SK-N-MC (cell line): ENCODE measurements at regions not wholly inside any gene's neighbourhood (a gene's known extent, or its start where the extent isn't known, plus 50 kb on each side); places are given as distances from the start of the nearest gene placed in this dataset.

Experiments used
- DNase-seq: peaks from one replicate; pipeline ENCODE4 v3.0.0-alpha.2; 2011; ENCODE audit warnings: low read depth, low spot score
- H3K27ac ChIP-seq: fragments of 200-600 bp; sonication (generic); 2 replicates; pipeline ENCODE4 v1.5.1; 2016; ENCODE audit warnings: mixed run types
- H3K36me3 ChIP-seq: fragments of 200-600 bp; sonication (generic); 2 replicates; pipeline ENCODE4 v1.6.1; 2017; ENCODE audit warnings: antibody characterized with exemption, low read length, mixed read lengths; ENCODE audit not compliant: insufficient read depth
- H3K4me3 ChIP-seq: fragments of 200-600 bp; sonication (generic); 2 replicates; pipeline ENCODE4 v1.5.1; 2016
- H3K9ac ChIP-seq: fragments of 200-600 bp; sonication (generic); 2 replicates; pipeline ENCODE4 v1.8.0; 2017; ENCODE audit warnings: mixed run types, mixed read lengths; ENCODE audit not compliant: insufficient read length
- H3K9me3 ChIP-seq: fragments of 200-600 bp; sonication (generic); 2 replicates; pipeline ENCODE4 v1.6.1; 2017; ENCODE audit warnings: low read depth, mild to moderate bottlenecking, antibody characterized with exemption, low read length, moderate library complexity, mixed read lengths
- EZH2 ChIP-seq: fragments of 200-600 bp; sonication (generic); IDR thresholded peaks from one replicate; pipeline ENCODE4 v1.6.1; 2017; ENCODE audit warnings: antibody characterized with exemption
- FOXP2 ChIP-seq: optimal IDR thresholded peaks from 2 replicates; pipeline ENCODE3; 2011; ENCODE audit warnings: mild to moderate bottlenecking, moderate library complexity; ENCODE audit not compliant: insufficient read depth; ENCODE audit errors: extremely low read length, control extremely low read depth
- POLR2AphosphoS5 ChIP-seq: IDR thresholded peaks from 2 replicates; pipeline ENCODE4 v1.6.1; 2012; ENCODE audit warnings: mild to moderate bottlenecking, low read depth, low read length, borderline replicate concordance

DNA sequence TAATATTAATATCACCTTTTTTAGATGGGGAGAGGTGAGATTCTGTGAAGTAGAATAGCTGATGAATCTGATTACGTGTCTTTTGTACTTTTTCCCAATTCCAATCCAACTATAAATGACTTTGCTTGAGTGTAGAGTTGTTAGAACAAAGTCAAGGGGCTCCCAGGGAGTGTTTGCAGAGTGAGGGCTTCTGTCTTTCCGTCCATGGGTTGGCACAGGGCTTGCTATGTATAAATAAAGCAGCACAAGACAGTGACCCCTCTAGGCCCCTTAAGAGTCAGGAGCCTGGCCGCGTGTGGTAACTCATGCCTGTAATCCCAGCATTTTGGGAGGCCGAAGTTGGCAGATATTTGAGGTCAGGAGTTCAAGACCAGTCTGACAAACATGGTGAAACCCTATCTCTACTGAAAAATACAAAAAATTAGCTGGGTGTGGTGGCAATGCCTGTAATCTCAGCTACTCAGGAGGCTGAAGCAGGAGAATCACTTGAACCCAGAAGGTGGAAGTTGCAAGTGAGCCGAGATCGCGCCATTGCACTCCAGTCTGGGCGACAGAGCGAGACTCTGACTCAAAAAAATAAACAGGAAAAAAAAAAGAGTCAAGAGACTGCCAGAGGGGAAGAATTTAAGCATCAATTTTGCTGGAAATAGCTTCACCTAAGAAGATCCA, 127.9 kb upstream of the HS3ST3A1 start:
- no peak overlapping the region for H3K9ac ChIP-seq
- no peaks in the 10 kb centered on the region for H3K9me3 ChIP-seq
- no peak overlapping the region for H3K4me3 ChIP-seq
- no peak for DNase-seq
- no peak overlapping the region for H3K27ac ChIP-seq
- H3K36me3 ChIP-seq, result no peaks in the 10 kb centered on the region
- no peak for TF ChIP-seq EZH2
- TF ChIP-seq FOXP2, result no peak
- TF ChIP-seq POLR2AphosphoS5, result no peak

DNA sequence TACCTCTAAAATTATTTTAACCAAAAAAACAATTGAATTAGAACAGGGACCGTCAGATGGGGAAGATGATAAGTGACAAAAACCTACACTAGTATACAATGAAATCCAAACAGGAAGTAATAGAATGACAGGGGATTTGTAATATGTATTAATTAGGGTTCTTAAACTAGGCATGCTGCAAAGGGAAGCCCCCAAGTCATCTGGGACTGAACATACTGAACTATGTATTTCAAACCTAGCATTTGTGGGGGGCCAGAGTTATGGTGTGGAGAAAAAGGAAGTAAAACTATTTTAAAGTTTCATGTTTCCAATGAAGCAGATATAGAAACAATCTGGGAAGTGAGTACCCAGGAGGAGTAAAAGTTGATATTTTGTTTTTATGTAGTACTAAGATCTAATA, 133.2 kb upstream of the HS3ST3A1 start:
- Histone ChIP-seq H3K36me3 (no peaks in the 10 kb centered on the region), H3K27ac (no peak overlapping the region), H3K9me3 (no peaks in the 10 kb centered on the region), H3K9ac (no peak overlapping the region), H3K4me3 (no peak overlapping the region)
- no peak for TF ChIP-seq EZH2
- no peak for TF ChIP-seq POLR2AphosphoS5
- TF ChIP-seq FOXP2, result no peak
- DNase-seq, result no peak

DNA sequence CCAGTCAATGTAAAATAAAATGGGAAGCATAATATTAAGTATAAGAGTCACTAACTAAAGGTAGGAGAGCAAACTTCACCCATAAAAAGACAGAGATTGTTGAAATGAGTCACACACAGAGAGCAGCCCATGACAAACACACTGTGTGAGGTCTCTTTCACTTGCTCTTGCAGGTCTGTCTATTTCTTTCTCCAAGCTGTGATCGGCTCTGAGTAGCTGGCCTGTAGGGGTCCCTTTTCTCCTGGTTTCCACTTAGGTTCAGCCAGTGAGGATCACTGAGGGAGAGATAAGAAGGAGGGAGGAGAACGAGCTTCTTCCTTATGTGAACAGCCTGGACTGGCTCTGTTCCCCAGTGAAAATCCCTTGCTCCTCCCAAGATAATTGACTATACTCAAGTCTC, 133.7 kb upstream of the HS3ST3A1 start:
- Histone ChIP-seq H3K4me3 (no peak overlapping the region), H3K27ac (0 out of 2 replicates have a peak overlapping the region, but pooled peaks have one; percentile 21), H3K9me3 (no peaks in the 10 kb centered on the region), H3K9ac (no peak overlapping the region), H3K36me3 (no peaks in the 10 kb centered on the region)
- no peak for TF ChIP-seq POLR2AphosphoS5
- no peak for TF ChIP-seq FOXP2
- no peak for TF ChIP-seq EZH2
- no peak for DNase-seq

DNA sequence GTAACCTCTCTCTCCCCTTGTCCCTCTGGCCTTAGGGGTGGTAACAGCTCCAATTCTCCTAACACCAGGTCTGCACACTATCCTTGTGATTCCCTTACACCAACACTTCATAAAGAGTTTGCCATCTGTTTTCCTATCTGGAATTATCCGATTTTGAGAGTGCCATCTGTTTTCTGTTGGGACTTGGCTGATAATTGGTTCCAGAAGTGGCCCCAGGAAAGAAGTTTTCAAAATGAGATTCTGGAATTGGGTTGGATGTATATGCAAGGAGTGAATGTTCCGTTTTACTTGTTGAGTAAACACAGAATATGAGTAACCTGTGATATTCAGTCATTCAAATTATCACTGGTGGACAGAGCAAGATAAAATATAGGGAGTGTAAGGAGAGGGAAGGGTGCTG, 134.1 kb upstream of the HS3ST3A1 start:
- H3K36me3 ChIP-seq, result no peaks in the 10 kb centered on the region
- peak overlapping the region; percentile 30; the same call in 1 of the 2 replicates for H3K4me3 ChIP-seq
- no peaks in the 10 kb centered on the region for H3K9me3 ChIP-seq
- no peak overlapping the region for H3K9ac ChIP-seq
- peak; percentile 24 for DNase-seq
- TF ChIP-seq POLR2AphosphoS5, result no peak
- no peak for TF ChIP-seq EZH2
- TF ChIP-seq FOXP2, result no peak
- H3K27ac ChIP-seq, result 0 out of 2 replicates have a peak overlapping the region, but pooled peaks have one; percentile 21

DNA sequence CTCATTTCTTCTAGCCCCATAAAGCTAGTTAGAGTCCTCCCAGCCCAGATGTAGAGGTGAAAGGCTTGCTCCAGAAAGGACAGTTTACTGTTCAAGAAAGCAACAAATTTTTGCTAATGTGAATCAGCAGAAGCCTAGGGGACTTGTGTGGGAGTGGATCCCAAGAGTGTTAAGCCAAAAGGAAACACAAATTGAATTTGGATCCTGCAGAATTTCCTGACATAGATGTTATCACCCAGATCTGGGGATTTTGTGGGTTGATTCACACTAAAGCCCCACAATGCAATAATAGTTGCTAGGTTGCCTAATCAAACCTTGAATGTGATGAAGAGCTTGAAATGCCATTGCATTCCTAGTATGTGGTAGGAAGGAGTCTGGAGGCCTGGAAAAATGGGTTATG, 135.2 kb upstream of the HS3ST3A1 start:
- H3K4me3 ChIP-seq, result no peak overlapping the region
- TF ChIP-seq EZH2, result no peak
- no peak for TF ChIP-seq POLR2AphosphoS5
- no peak for TF ChIP-seq FOXP2
- no peaks in the 10 kb centered on the region for H3K9me3 ChIP-seq
- H3K27ac ChIP-seq, result no peak overlapping the region
- no peaks in the 10 kb centered on the region for H3K36me3 ChIP-seq
- DNase-seq, result no peak
- no peak overlapping the region for H3K9ac ChIP-seq

DNA sequence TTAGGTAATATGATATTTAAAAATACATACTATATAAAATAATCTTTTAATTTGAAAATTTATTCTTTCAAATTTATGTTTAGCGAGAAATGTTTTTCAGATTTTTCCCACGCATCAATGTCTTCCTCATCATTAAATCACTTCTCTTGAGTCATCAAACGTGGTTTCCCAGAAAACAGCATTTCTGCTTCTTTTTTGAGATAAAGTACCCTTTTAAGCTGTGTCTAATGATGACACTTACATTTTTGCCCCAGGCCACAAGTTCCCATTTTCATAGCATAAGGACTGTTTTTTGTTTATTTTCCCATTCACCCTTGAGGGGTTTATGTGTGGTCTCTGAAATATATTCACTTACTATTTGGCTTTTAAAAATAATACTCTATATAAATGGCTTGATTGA, 139.0 kb upstream of the HS3ST3A1 start:
- Histone ChIP-seq H3K4me3 (no peak overlapping the region), H3K9me3 (no peaks in the 10 kb centered on the region), H3K36me3 (no peaks in the 10 kb centered on the region), H3K27ac (no peak overlapping the region), H3K9ac (no peak overlapping the region)
- TF ChIP-seq EZH2 (no peak), FOXP2 (no peak), POLR2AphosphoS5 (no peak)
- DNase-seq, result no peak

DNA sequence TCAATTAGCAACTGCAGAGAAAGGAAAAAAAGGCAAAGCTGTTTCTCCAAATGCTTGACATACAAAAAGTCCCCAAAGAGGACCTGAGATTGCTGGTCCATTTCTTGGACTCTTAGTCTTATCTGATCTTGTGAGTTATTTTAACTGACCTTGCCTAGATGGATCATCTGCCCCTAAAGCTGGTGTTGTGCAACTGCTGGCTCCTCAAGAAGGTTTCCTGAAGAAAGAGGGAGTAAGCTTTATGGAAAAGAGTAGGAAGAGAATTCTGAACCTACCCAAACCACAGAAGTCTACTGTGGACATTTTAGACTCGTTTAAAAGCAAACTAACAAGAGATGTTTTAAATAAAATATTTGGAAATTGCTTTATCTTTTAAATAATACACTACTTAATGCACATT, 140.0 kb upstream of the HS3ST3A1 start:
- Histone ChIP-seq H3K9ac (no peak overlapping the region), H3K4me3 (no peak overlapping the region), H3K9me3 (no peaks in the 10 kb centered on the region), H3K27ac (no peak overlapping the region), H3K36me3 (no peaks in the 10 kb centered on the region)
- DNase-seq, result no peak
- TF ChIP-seq EZH2, result no peak

DNA sequence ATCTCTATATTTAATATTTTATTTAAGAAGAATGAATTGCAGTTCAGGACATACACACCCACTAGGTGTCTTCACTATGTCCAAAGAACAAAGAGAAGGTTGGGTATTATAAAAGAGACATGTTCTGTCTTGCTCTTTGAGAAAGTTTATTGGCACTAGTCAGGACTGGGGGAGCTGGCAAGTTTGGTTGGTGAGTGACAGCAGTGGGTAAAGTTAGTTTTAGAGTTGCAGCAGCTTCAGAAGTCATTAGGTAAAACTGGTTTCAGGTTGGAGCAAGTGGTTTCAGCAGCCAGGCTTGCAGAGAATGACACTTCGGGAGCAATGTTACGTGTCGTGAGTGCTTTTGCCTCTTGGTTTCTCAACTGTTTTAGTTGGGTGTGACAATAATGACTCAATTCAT, 142.2 kb upstream of the HS3ST3A1 start:
- Histone ChIP-seq H3K9me3 (no peaks in the 10 kb centered on the region), H3K27ac (no peak overlapping the region), H3K9ac (no peak overlapping the region), H3K36me3 (no peaks in the 10 kb centered on the region), H3K4me3 (no peak overlapping the region)
- TF ChIP-seq FOXP2 (no peak), POLR2AphosphoS5 (no peak), EZH2 (no peak)
- DNase-seq, result no peak

DNA sequence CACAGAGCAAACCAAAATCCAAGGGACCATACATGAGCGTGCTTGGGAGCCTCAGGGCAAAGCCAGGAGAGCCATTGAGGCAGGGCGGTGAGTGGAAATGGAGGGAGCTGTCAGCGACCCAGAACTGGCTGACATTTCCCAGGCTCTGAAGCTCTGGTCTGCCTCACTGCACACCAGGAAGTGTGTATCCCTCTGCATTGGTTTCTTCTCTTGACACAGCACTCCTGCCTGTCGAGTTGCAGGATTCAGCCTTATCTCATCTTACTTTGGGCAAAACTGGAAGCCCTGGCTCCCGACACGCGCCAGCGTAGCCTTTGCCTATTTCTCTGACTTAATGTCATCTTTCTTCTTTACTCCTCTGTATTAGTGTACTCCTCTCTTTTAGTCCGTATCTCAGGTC, 144.7 kb upstream of the HS3ST3A1 start:
- Histone ChIP-seq H3K27ac (no peak overlapping the region), H3K36me3 (no peaks in the 10 kb centered on the region), H3K9ac (no peak overlapping the region), H3K4me3 (no peak overlapping the region), H3K9me3 (no peaks in the 10 kb centered on the region)
- DNase-seq, result no peak
- TF ChIP-seq FOXP2 (no peak), EZH2 (no peak), POLR2AphosphoS5 (no peak)
